ENCODE measurements at regions not wholly inside any gene's neighbourhood (a gene's known extent, or its start where the extent isn't known, plus 50 kb on each side); places are given as distances from the start of the nearest gene placed in this dataset.

- H3K9me1 ChIP-seq (ENCODE audit: insufficient read depth, low read length), result no peaks in the 10 kb centered on the region
- TF ChIP-seq RFX5 (IDR thresholded peaks at IDR 0.05; ENCODE audit: low read depth, low read length), result no peak
- no peak for TF ChIP-seq MXI1 (IDR thresholded peaks at IDR 0.05; ENCODE audit: borderline replicate concordance, low read depth, low read length)
- no peak for TF ChIP-seq CHD1 (IDR thresholded peaks at IDR 0.05; ENCODE audit: low read depth, low read length)
- intact Hi-C loops (cut with micrococcal nuclease) (no loop called here), in situ Hi-C loops (cut with MboI; ENCODE audit: low sequenced_read_pairs) (no loop called here), dilution Hi-C loops (cut with HindIII; ENCODE audit: low sequenced_read_pairs, unreplicated experiment) (no loop called here)
- H3K79me1 ChIP-seq (ENCODE audit: low read depth in 1 of 2, low read length in 2 of 2), result no peaks in the 10 kb centered on the region
- ATAC-seq (ENCODE audit: low read depth) (no peak), DNase-seq (no peak)
- no peak overlapping the region for H3K14ac ChIP-seq (replicated peaks; ENCODE audit: low read depth, low read length)
- no peak overlapping the region for H2AFZ ChIP-seq (replicated peaks; ENCODE audit: low read length, poor library complexity)
- no peak overlapping the region for H2BK120ac ChIP-seq (ENCODE audit: low read depth, low read length)
- BruUV-seq (replicated peaks), result no TSS peak
- no peak overlapping the region for H2BK20ac ChIP-seq (ENCODE audit: low read depth, low read length)
- no peak overlapping the region for H4K91ac ChIP-seq (ENCODE audit: insufficient read depth, low read depth, low read length)
- no peak overlapping the region for H3K9ac ChIP-seq (ENCODE audit: low read depth, low read length)
- no peak overlapping the region for H3K4me3 ChIP-seq (ENCODE audit: insufficient read depth, low read depth, low read length)
- no peak overlapping the region for H3K56ac ChIP-seq (ENCODE audit: extremely low read depth, insufficient read depth, low read length)
- no peak overlapping the region for H3K4ac ChIP-seq (ENCODE audit: low read depth, low read length)
- no peak overlapping the region for H3K18ac ChIP-seq (ENCODE audit: low read depth, low read length)
- no peak overlapping the region for H3K27ac ChIP-seq (ENCODE audit: insufficient read depth, low read length)
- H2AK5ac ChIP-seq (ENCODE audit: low read depth, low read length), result no peak overlapping the region
- no peaks in the 10 kb centered on the region for H4K20me1 ChIP-seq (ENCODE audit: insufficient read depth, low read length)
- no peaks in the 10 kb centered on the region for H3K4me1 ChIP-seq (ENCODE audit: control insufficient read depth, insufficient read depth, low read length)
- no peak overlapping the region for H2BK5ac ChIP-seq (ENCODE audit: low read depth, low read length, poor library complexity, severe bottlenecking)
- H3K27me3 ChIP-seq (ENCODE audit: control insufficient read depth, insufficient read depth, low read length), result no peaks in the 10 kb centered on the region
- no peak overlapping the region for H4K5ac ChIP-seq (ENCODE audit: low read depth, low read length)
- no peak overlapping the region for H3K23ac ChIP-seq (ENCODE audit: low read depth, low read length)
- no peaks in the 10 kb centered on the region for H3K36me3 ChIP-seq (ENCODE audit: control insufficient read depth, insufficient read depth, low read length)
- CTCF ChIA-PET, result no interaction called here
- POLR2A ChIA-PET (ENCODE audit: unreplicated experiment), result no interaction called here
- H2BK15ac ChIP-seq (ENCODE audit: low read depth, low read length), result no peak overlapping the region
- H2AK9ac ChIP-seq (replicated peaks; ENCODE audit: low read depth, low read length, poor library complexity), result no peak overlapping the region
- no CpG with 5 or more reads among the region's 2 CpGs for WGBS, 2 experiments (ENCODE audit: extremely low coverage in 2 of 2, insufficient read length in 1 of 2)
- H4K8ac ChIP-seq (ENCODE audit: low read depth in 2 of 2, low read length in 2 of 2), result no peak overlapping the region
- peaks cover 12% of the 10 kb centered on the region for H3K9me3 ChIP-seq (ENCODE audit: control insufficient read depth, insufficient read depth, low read length)
- no peak overlapping the region for H3K4me2 ChIP-seq (ENCODE audit: low read depth, low read length)
Measured at GRCh38 chr15:93500155-93500554, 411.1 kb upstream of the RGMA start.
